Activated CD4-positive, CD25-positive, alpha-beta regulatory T cell treated with anti-CD3 and anti-CD28 coated beads, Interleukin-2, amount 50 U/mL, for 72 hours (primary cell): ENCODE measurements at regions not wholly inside any gene's neighbourhood (a gene's known extent, or its start where the extent isn't known, plus 50 kb on each side); places are given as distances from the start of the nearest gene placed in this dataset.

Source experiments
- DNase-seq: peaks from one replicate; pipeline ENCODE4 v3.0.0; 2021

- no peak for DNase-seq
These were observed 379.6 kb downstream of the HRH4 start for GRCh38 chr18:24840051-24840450.

DNA sequence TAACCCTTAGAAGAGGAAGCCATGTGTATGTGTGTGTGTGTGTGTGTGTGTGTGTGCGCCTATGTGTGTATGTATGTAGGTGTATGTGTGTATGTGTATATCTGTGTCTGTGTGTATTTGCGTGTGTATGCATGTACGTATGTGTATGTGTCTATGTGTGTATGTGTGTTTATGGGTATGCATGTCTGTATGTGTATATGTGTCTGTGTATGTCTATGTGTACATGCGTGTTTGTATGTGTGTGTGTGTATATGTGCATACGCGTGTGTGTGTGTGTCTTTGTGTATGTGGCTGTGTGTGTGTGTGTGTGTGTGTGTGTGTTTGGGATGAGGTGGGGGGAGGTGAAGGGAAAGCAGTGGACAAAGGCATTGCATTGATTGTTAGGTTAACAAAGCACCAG, 380.2 kb downstream of the HRH4 start:
- no peak for DNase-seq

DNA sequence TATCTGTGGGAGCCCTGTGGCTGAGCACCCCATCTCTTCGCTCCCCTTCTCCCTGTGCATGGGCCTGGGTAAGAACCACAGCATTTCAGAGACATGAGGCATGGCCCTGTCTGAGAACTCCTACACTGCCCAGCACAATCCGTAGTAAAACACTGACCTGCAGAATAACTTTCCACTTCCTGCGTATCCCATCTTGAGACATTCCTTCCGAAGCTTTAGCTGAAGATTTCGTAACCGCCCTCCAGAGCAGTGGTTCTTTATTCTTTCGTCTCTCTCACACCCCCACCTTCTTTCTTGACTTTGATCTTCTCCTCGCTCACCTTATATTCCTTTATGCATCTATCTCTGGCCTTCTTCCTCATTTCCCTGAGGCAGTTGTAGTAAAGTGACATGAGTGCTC, 381.1 kb downstream of the HRH4 start:
- DNase-seq: no peak

DNA sequence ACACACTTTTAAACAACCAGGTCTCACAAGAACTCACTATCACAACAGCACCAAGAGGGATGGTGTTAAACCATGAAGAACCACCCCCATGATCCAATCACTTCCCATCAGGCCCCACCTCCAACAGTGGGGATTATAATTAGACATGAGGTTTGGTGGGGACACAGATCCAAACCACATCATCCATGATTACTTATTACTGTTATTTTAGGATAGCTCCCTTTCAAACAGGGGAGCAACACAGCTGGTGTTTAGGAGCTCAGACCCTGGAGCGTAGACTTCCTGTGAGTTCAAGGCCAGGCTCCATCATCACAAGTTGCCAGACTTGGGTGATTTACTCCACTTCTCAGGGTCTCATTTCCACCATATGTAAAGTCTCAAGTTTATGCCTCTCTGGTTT, 382.7 kb downstream of the HRH4 start:
- DNase-seq: no peak

GRCh38 chr18:24846138-24846537, 385.7 kb downstream of the HRH4 start:
- DNase-seq: no peak

DNA sequence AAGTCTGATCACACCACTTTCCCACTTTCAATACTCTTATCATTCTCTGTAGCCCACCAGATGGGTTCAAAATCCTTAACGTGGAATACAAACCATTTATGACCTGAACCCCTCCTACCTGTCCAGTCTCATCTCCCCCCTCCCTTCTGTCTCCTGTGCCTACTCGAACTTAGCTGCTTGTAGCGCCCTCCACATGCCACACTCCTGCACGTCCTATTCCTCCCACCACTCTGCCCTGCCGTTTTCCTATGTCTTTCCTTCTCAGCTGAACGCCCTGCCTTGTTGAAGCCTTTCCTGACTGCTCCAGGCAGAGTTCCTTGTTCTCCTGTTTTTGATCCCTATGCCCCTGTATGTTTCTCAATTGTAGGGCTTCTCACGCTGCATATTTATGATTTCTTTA, 390.1 kb downstream of the HRH4 start:
- no peak for DNase-seq

- DNase-seq: no peak
These were observed 392.6 kb downstream of the HRH4 start for GRCh38 chr18:24853076-24853475.

DNA sequence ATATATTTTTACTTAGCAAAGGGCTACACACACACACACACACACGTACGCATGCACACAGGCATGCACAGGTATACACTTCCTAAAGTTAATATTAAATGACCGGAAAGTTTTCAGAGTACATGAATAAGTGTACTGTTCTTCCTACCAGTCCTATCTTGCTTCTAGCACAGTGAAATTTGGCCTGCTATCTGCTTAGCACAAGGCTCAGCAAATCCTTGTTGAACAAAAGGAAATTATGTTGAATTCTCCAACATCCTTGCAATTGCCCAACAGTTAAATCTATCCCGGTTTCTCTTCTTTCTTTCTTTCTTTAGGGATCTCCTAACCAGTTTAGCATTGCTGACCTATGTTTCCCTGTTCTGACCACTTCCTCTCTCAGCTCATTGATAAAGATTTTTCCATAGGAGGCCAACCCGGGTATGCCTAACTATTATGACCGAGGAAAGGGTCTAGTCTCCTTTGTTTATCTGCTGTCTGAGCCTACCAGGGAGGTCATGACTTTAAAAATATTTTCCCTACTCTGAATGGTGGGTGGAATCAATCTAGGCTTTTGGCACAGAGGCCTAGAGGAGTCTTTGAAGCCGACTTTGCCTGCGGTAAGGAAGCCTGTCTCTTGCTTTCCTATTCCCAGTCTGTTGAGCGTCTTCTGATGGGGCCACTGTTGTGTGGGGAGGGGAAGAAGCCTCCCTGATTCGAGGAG, 400.7 kb downstream of the HRH4 start:
- DNase-seq: no peak

DNA sequence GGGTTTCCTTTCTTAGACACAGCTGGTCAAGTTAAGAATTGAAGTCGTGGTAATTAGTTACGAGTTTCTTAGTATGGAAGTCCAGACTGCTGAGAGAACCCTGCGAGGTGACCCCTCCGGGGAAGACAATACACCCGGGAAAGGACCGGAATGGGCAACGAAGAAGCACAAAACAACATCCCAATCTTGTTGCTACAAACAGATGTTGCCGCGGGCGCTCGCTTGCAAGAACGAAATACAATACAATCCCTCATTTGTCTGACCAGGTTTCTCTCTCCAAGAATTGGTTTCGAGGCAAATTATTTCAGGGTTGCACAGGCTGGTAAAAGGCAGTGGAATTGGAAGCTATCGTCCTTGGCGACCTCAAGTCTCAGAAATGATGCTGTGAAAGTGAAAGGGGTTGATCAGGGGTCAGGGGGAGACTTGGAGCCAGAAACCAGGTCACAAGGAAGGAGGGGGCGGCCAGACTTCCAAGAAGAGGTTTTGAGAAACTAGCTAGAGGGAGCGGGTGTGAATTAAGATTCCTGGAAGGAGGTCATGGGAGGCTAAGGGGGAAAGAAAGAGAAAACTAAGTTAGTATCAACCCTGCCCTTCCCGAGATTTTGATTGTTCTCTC, 401.9 kb downstream of the HRH4 start:
- no peak for DNase-seq

GRCh38 chr18:24868311-24868710, 407.9 kb downstream of the HRH4 start:
- DNase-seq: no peak

- DNase-seq: no peak
These were observed 408.4 kb downstream of the HRH4 start for GRCh38 chr18:24868760-24869237.

- no peak for DNase-seq
These were observed 408.8 kb downstream of the HRH4 start for GRCh38 chr18:24869285-24869684.

GRCh38 chr18:24875286-24875685, 414.8 kb downstream of the HRH4 start:
- no peak for DNase-seq

- no peak for DNase-seq
These were observed 415.3 kb downstream of the HRH4 start for GRCh38 chr18:24875777-24876176.

GRCh38 chr18:24876266-24876665, 415.8 kb downstream of the HRH4 start:
- no peak for DNase-seq

DNA sequence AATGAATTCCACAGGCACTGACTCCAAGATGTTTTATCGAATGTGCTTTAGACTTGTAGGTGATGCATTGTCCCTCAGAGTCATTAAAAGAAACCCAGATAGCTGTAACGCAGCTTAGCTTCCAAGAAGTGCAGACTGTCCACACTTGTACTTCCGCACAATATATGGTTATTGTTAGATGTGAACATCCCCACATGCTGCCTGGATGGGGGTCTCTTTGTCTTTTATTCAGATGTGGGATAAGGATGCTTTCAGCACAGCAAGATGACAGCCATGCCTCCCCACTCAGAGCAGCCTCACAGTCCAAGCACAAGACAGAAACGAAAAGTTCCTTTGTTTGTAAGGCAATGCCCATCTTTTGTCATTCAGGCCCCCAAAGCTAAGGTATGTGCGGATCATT, 416.6 kb downstream of the HRH4 start:
- no peak for DNase-seq

DNA sequence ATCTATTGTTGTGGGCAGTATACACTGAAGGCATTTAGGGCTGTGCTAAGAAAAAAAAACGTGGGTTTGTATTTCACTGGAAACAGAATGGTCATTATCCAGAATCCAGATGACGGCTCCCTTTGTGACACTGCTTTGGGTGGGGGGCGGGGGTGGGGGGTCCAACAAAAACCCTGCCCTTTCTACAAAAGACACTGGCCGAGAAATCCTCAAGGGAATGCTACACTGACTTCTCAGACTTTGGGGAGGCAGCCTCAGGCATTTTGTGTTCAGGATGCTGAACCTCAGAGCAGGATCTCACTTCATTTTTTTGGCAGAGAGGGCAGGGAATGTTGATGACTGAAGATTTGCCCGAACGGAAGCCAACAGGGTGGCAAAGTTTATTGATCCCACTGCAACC, 417.1 kb downstream of the HRH4 start:
- no peak for DNase-seq

- DNase-seq: no peak
These were observed 417.9 kb downstream of the HRH4 start for GRCh38 chr18:24878289-24878688.

- no peak for DNase-seq
These were observed 424.8 kb downstream of the HRH4 start for GRCh38 chr18:24885276-24885675.

- DNase-seq: no peak
These were observed 434.4 kb downstream of the HRH4 start for GRCh38 chr18:24894880-24895279.

DNA sequence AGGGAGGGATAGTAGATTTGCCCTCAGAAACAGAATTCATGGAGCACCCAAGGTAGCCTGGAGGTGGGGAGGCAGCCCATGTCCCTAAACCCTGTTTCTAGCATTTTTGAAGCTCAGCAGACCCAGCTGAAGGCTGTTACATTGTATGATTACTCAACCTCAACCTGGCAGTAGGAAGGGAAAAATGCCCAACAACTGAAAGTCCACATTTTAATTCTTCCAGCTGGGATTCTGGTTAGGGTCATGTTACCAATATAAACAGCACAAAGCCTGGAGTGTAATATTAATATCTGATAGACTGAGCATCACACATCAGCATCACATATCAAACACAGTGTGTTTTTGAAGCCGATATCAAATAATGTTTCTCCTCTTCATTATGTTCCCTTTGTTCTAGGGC, 437.0 kb downstream of the HRH4 start:
- no peak for DNase-seq

- DNase-seq: no peak
These were observed 441.7 kb downstream of the ZNF521 start for GRCh38 chr18:24910221-24910620.

DNA sequence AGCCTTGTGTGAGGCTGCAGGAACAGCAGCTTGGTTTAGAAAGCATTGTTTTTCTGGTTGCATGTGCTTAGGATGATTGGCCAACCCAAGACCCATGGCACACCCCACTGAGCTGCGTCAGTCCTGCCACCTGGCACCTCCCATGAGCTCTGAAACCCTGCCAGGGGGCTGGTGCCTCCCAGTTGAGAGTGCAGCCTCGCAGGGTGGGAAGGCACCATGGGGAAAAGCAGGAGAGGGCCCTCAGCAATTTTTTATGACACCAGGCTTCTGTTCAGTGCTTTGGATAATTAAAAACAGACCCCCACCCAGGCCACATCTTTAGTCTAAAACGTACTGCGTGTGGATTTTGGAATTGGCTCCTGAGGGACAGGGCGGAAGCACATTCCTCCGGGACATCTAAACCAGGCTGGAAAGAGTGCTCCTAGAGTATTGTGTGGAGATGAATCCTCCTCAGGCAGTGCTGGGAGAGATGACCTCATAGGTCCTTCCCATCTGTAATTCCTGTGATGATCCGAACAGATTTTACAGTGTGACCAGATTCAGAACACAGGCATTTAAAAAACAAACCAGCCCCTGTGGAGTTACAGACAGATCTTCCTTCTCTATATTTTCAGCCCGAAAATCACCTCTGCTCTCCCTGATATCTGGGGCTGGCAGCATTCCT, 438.3 kb downstream of the ZNF521 start:
- no peak for DNase-seq

- DNase-seq: no peak
These were observed 437.8 kb downstream of the ZNF521 start for GRCh38 chr18:24914171-24914525.
